Neuronal stem cell (in vitro differentiated cells): ENCODE measurements at regions not wholly inside any gene's neighbourhood (a gene's known extent, or its start where the extent isn't known, plus 50 kb on each side); places are given as distances from the start of the nearest gene placed in this dataset.
A peak's percentile ranks its signal among the peaks of the same experiment; 100 is the strongest.

Experiments
- DNase-seq: peaks from one replicate; pipeline ENCODE4 v3.0.0-alpha.2; 2013; ENCODE audit warnings: low spot score
- H2AFZ ChIP-seq: one replicate; pipeline ENCODE4 v1.6.1; 2013; ENCODE audit warnings: mild to moderate bottlenecking, low read length, inconsistent platforms
- H2AK5ac ChIP-seq: 2 replicates; pipeline ENCODE4 v1.6.1; 2013; ENCODE audit warnings: low read depth, mild to moderate bottlenecking, inconsistent platforms, low read length, moderate library complexity, mixed read lengths
- H2BK120ac ChIP-seq: 2 replicates; pipeline ENCODE4 v1.6.1; 2013; ENCODE audit warnings: low read depth, mild to moderate bottlenecking, inconsistent platforms, low read length, moderate library complexity, mixed read lengths
- H2BK12ac ChIP-seq: one replicate; pipeline ENCODE4 v1.6.1; 2013; ENCODE audit warnings: low read length, inconsistent platforms
- H2BK15ac ChIP-seq: 2 replicates; pipeline ENCODE4 v1.6.1; 2013; ENCODE audit warnings: mild to moderate bottlenecking, low read length, inconsistent platforms, mixed read lengths
- H2BK5ac ChIP-seq: one replicate; pipeline ENCODE4 v1.6.1; 2013; ENCODE audit warnings: inconsistent platforms, mild to moderate bottlenecking, low read length, moderate library complexity
- H3K14ac ChIP-seq: one replicate; pipeline ENCODE4 v1.6.1; 2013; ENCODE audit warnings: low read length, inconsistent platforms
- H3K18ac ChIP-seq: 2 replicates; pipeline ENCODE4 v1.6.1; 2013; ENCODE audit warnings: low read length, inconsistent platforms
- H3K23ac ChIP-seq: 2 replicates; pipeline ENCODE4 v1.6.1; 2013; ENCODE audit warnings: low read depth, mild to moderate bottlenecking, mixed read lengths, low read length, inconsistent platforms; ENCODE audit not compliant: poor library complexity
- H3K27ac ChIP-seq: replicated peaks from 3 replicates; pipeline ENCODE4 v1.5.1; 2013; ENCODE audit warnings: low read length, inconsistent platforms
- H3K27me3 ChIP-seq, 3 experiments: 2 replicates each; pipeline ENCODE4 v1.6.1; 2013; ENCODE audit warnings: low read length in 3 of 3, mild to moderate bottlenecking in 2 of 3, inconsistent platforms in 1 of 3, low read depth in 1 of 3, mixed read lengths in 1 of 3, moderate library complexity in 1 of 3; ENCODE audit not compliant: control insufficient read depth in 3 of 3, insufficient read depth in 3 of 3
- H3K36me3 ChIP-seq, 2 donors: replicated peaks in 1 of 2; 2 replicates each; pipeline ENCODE4 v1.6.1; 2013; ENCODE audit warnings: low read length in 2 of 2; ENCODE audit not compliant: control insufficient read depth in 2 of 2, insufficient read depth in 2 of 2
- H3K4ac ChIP-seq: 2 replicates; pipeline ENCODE4 v1.6.1; 2013; ENCODE audit warnings: inconsistent platforms, mild to moderate bottlenecking, low read length, moderate library complexity
- H3K4me1 ChIP-seq, 2 donors: 1 replicate in 1 of 2; 2 replicates in 1 of 2; pipeline ENCODE4 v1.6.1; 2013; ENCODE audit warnings: low read length in 2 of 2, low read depth in 1 of 2; ENCODE audit not compliant: control insufficient read depth in 2 of 2, insufficient read depth in 1 of 2
- H3K4me2 ChIP-seq: one replicate; pipeline ENCODE4 v1.6.1; 2013; ENCODE audit warnings: mild to moderate bottlenecking, low read length, inconsistent platforms; ENCODE audit not compliant: insufficient read depth, poor library complexity, severe bottlenecking
- H3K4me3 ChIP-seq, 2 donors: 2 replicates each; pipeline ENCODE4 v1.5.1; 2013; ENCODE audit warnings: low read length in 2 of 2, mild to moderate bottlenecking in 2 of 2, inconsistent platforms in 1 of 2, moderate library complexity in 1 of 2
- H3K79me1 ChIP-seq: one replicate; pipeline ENCODE4 v1.6.1; 2013; ENCODE audit warnings: low read depth, mild to moderate bottlenecking, inconsistent platforms, low read length, moderate library complexity
- H3K9ac ChIP-seq: one replicate; pipeline ENCODE4 v1.6.1; 2013; ENCODE audit warnings: mild to moderate bottlenecking, low read depth, low read length, inconsistent platforms; ENCODE audit not compliant: poor library complexity
- H3K9me3 ChIP-seq, 2 donors: replicated peaks in 1 of 2; 2 replicates each; pipeline versions ENCODE3 to v1.6.1; 2013; ENCODE audit warnings: low read length in 2 of 2, mild to moderate bottlenecking in 2 of 2, inconsistent platforms in 1 of 2, low read depth in 1 of 2, mixed read lengths in 1 of 2, moderate library complexity in 1 of 2; ENCODE audit not compliant: control insufficient read depth in 2 of 2, insufficient read depth in 1 of 2
- H4K8ac ChIP-seq: one replicate; pipeline ENCODE4 v1.6.1; 2013; ENCODE audit warnings: low read depth, mild to moderate bottlenecking, inconsistent platforms, low read length, moderate library complexity
- H4K91ac ChIP-seq: one replicate; pipeline ENCODE4 v1.6.1; 2013; ENCODE audit warnings: low read length, low read depth, mild to moderate bottlenecking, inconsistent platforms; ENCODE audit not compliant: poor library complexity
- WGBS, 2 donors: extraction: QIAGEN DNeasy Blood & Tissue Kit; methylation state at CpG; one replicate each; pipeline ENCODE4 v1.1.7; 2013; ENCODE audit warnings: missing lambda C conversion rate in 2 of 2, mixed read lengths in 1 of 2; ENCODE audit not compliant: insufficient read length in 2 of 2, insufficient replicate concordance in 1 of 2; ENCODE audit errors: extremely low coverage in 2 of 2; 5-methylcytosine and 5-hydroxymethylcytosine counted together

DNA sequence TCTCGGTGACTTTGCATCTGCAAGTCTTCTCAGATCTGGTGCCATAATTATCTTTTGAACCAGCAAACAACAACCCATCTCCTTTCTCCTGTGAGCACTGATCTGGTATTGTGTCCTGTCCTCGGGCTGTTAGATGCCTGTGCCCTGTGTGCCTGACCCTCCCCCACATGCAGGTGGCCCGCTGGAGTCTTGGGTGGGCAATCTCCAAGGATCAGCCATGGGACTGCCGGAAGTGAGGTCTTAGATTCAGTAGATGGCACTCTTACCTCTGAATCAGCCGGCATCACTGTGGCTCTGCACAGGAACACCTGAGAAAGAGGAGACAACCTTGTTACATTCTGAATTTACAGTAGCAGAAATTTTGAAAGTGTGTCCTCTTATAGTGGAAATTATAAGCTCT is 172.4 kb downstream of the IRX2 start:
- Histone ChIP-seq H4K8ac (no peak overlapping the region), H2BK120ac (no peak overlapping the region), H3K4me3 (no peak overlapping the region), H3K27ac (no peak overlapping the region), H2AFZ (no peak overlapping the region), H2BK15ac (no peak overlapping the region), H3K27me3 (no peaks in the 10 kb centered on the region), H2BK12ac (no peak overlapping the region), H3K36me3 (no peaks in the 10 kb centered on the region), H3K14ac (no peak overlapping the region), H4K91ac (no peak overlapping the region), H3K23ac (no peak overlapping the region), H3K9ac (no peak overlapping the region), H3K18ac (no peak overlapping the region), H2BK5ac (no peak overlapping the region), H2AK5ac (peak overlapping the region; percentile 19), H3K79me1 (no peaks in the 10 kb centered on the region), H3K4me1 (peaks cover 3 to 4% of the 10 kb centered on the region in 2 donors), H3K9me3 (no peaks in the 10 kb centered on the region), H3K4ac (no peak overlapping the region), H3K4me2 (no peak overlapping the region)
- WGBS, 2 donors = no CpG with 5 or more reads among the region's 5 CpGs
- no peak for DNase-seq

DNA sequence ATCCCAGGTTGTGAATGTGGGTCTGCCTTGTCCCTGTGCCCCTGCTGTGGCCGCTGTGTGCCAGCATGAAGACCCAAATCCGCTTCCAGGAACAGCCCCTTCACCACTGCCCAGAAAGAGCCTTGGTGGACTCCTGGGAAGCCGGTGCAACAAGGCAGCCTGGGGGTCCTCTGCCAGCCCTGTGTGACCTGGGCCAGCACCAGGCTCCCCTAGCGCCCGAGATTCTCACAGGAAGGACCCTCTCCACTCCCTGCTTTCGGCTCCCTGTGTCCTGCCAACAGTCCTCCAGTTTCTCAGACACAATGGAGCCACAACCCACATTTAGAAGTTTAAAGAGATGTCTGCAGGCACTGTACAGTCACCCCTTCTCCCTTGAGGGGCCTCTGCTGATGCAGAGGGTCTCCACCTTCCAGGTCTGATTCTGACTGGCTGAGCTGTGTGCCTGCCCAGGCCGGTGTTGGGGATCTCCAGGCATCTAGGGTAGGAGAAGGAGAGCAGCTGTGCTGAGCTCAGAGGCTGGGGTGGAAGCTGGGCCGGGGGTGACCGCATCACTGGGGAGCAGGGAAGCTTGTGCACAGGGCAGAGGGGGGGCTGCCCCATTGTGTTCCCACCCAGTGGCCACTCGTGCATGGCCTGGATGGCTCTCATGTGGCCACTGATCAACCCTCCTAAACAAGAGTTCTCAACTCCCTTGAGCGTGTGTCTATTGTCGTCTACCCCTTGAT is 174.0 kb downstream of the IRX2 start:
- no peaks in the 10 kb centered on the region for H3K36me3 ChIP-seq
- H2BK15ac ChIP-seq = peak overlapping the region; percentile 95
- no peak overlapping the region for H3K4me3 ChIP-seq
- no peak overlapping the region for H3K9ac ChIP-seq
- H4K8ac ChIP-seq = no peak overlapping the region
- peak overlapping the region; percentile 60 for H2BK5ac ChIP-seq
- no CpG with 5 or more reads among the region's 12 CpGs for WGBS, 2 donors
- H2AFZ ChIP-seq = no peak overlapping the region
- H3K4me2 ChIP-seq = no peak overlapping the region
- peak overlapping the region; percentile 41 for H2AK5ac ChIP-seq
- peak overlapping the region; percentile 4 for H3K14ac ChIP-seq
- no peak overlapping the region for H2BK120ac ChIP-seq
- H3K9me3 ChIP-seq = no peaks in the 10 kb centered on the region
- no peaks in the 10 kb centered on the region for H3K27me3 ChIP-seq
- no peak overlapping the region for H3K4ac ChIP-seq
- peak overlapping the region; percentile 4 for H2BK12ac ChIP-seq
- H3K18ac ChIP-seq = peak overlapping the region; percentile 27
- DNase-seq = no peak
- no peak overlapping the region for H4K91ac ChIP-seq
- no peak overlapping the region for H3K23ac ChIP-seq
- no peaks in the 10 kb centered on the region for H3K79me1 ChIP-seq
- peaks cover 3 to 4% of the 10 kb centered on the region in 2 donors for H3K4me1 ChIP-seq
- H3K27ac ChIP-seq = no peak overlapping the region

DNA sequence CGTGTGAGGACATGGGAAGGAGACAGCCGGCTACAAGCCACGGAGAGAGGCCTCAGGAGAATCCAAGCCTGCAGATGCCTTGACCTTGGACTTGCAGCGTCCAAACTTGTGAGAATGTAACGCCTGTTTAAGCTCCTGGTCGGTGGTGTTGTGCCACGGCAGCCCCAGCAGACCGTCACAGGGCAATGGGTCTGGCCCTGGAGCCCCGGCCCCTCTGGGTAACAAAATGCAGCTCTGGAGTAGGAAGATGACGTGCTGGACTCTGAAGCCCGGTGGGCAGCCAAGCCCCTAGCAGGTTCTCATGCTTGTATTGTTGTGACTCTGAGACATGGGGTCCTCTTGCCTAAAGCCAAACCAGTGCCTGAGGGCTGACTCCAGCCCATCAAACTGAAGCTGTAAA is 174.7 kb downstream of the IRX2 start:
- WGBS, 2 donors = no CpG with 5 or more reads among the region's 11 CpGs
- H4K91ac ChIP-seq = no peak overlapping the region

DNA sequence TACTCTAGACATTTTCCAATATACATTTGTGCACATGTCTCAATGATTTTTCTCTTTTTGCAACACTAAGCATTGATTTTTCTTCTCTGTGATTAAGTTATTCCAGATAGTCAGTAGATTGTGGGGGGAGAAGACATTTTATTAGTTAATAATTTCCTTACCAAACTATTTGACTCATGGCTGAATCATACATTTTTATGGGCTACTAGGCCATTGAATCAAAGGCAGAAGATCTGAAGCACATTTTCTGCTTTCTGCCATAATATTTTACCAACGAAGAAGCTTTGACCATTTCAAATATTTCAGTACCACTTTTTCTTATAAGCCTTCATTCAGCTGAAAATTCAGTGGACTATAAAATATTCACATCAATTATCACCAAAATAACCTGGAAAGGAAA is 175.6 kb downstream of the IRX2 start:
- no peak overlapping the region for H2AFZ ChIP-seq
- no peaks in the 10 kb centered on the region for H3K79me1 ChIP-seq
- H3K4me3 ChIP-seq = no peak overlapping the region
- no peak overlapping the region for H4K91ac ChIP-seq
- H2BK120ac ChIP-seq = no peak overlapping the region
- no CpG with 5 or more reads among the region's 1 CpG for WGBS, 2 donors
- no peak overlapping the region for H3K18ac ChIP-seq
- no peak overlapping the region for H3K23ac ChIP-seq
- no peak overlapping the region for H4K8ac ChIP-seq
- no peak overlapping the region for H2BK15ac ChIP-seq
- no peak overlapping the region for H3K14ac ChIP-seq
- no peak overlapping the region for H3K27ac ChIP-seq
- H3K36me3 ChIP-seq = no peaks in the 10 kb centered on the region
- H3K4me2 ChIP-seq = no peak overlapping the region
- H3K4me1 ChIP-seq = peaks cover 3 to 4% of the 10 kb centered on the region in 2 donors
- H2BK5ac ChIP-seq = no peak overlapping the region
- H3K27me3 ChIP-seq = no peaks in the 10 kb centered on the region
- H3K4ac ChIP-seq = no peak overlapping the region
- H3K9me3 ChIP-seq = no peaks in the 10 kb centered on the region
- no peak overlapping the region for H2BK12ac ChIP-seq
- no peak overlapping the region for H2AK5ac ChIP-seq
- DNase-seq = no peak
- no peak overlapping the region for H3K9ac ChIP-seq

More for the DNA sequence above, 174.7 kb downstream of the IRX2 start:
- no peak overlapping the region for H2BK12ac ChIP-seq
- H3K27ac ChIP-seq = no peak overlapping the region
- H2AFZ ChIP-seq = no peak overlapping the region
- no peak overlapping the region for H3K14ac ChIP-seq
- no peak for DNase-seq
- H3K27me3 ChIP-seq = no peaks in the 10 kb centered on the region
- no peaks in the 10 kb centered on the region for H3K9me3 ChIP-seq
- peak overlapping the region; percentile 95 for H2BK15ac ChIP-seq
- H3K23ac ChIP-seq = no peak overlapping the region
- peaks cover 3 to 4% of the 10 kb centered on the region in 2 donors for H3K4me1 ChIP-seq
- H3K4me2 ChIP-seq = no peak overlapping the region
- no peak overlapping the region for H2BK120ac ChIP-seq
- no peak overlapping the region for H3K9ac ChIP-seq
- H3K4ac ChIP-seq = no peak overlapping the region
- no peak overlapping the region for H4K8ac ChIP-seq
- H2AK5ac ChIP-seq = peak overlapping the region; percentile 41
- H3K36me3 ChIP-seq = no peaks in the 10 kb centered on the region
- H3K18ac ChIP-seq = no peak overlapping the region
- no peaks in the 10 kb centered on the region for H3K79me1 ChIP-seq
- no peak overlapping the region for H2BK5ac ChIP-seq
- H3K4me3 ChIP-seq = no peak overlapping the region
